Brain microvascular endothelial cell (primary cell): ENCODE measurements at regions not wholly inside any gene's neighbourhood (a gene's known extent, or its start where the extent isn't known, plus 50 kb on each side); places are given as distances from the start of the nearest gene placed in this dataset.
A peak's percentile ranks its signal among the peaks of the same experiment; 100 is the strongest.

Source experiments
- DNase-seq: peaks from one replicate; pipeline ENCODE4 v3.0.0-alpha.2; 2020
- H3K27ac ChIP-seq: fragments of 250-450 bp; sonication (Bioruptor Pico); 2 replicates; pipeline ENCODE4 v1.5.1; 2020; ENCODE audit warnings: mild to moderate bottlenecking, moderate library complexity
- H3K27me3 ChIP-seq: fragments of 250-450 bp; sonication (Bioruptor Pico); replicated peaks from 2 replicates; pipeline ENCODE4 v1.5.1; 2020; ENCODE audit warnings: mild to moderate bottlenecking
- H3K36me3 ChIP-seq: fragments of 250-450 bp; sonication (Bioruptor Pico); replicated peaks from 2 replicates; pipeline ENCODE4 v1.5.1; 2020; ENCODE audit warnings: mild to moderate bottlenecking
- H3K4me3 ChIP-seq: 2 replicates; pipeline ENCODE4 v1.5.1; 2011; ENCODE audit warnings: low read depth, mild to moderate bottlenecking, control low read depth, low read length, moderate library complexity
- in situ Hi-C: cut with HindIII; loops from 2 replicates; pipeline ENCODE4 v1.10.0; 2017; ENCODE audit warnings: low sequenced_read_pairs, low pct_ligation_motif_present
- TF ChIP-seq, protein P1 (sequence below): IDR thresholded peaks from 2 replicates; pipeline ENCODE4 v1.5.1; 2011; ENCODE audit warnings: low read depth, mild to moderate bottlenecking, moderate library complexity, low read length, control low read depth, inconsistent platforms; ENCODE audit errors: missing control alignments

DNA sequence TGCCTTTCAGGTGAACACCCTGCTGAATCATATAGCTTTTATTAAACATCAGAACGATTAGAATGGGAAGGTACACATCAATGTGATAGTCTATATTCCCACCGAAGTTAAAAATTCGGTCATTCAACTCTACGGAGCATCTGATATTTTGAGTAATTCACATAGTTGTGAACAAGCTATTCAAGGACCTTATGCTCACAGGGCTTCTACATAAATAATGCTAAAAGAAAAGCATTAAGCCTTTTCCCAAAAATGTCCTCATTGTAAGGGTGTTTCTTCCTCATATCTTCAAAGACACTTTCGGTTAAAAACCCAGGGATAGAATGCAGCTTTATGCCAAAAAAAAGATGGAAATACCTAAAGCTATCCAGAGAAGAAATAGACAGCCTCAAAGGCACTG, 79.7 kb upstream of the EDNRA start:
- Histone ChIP-seq H3K27me3 (no peaks in the 10 kb centered on the region), H3K27ac (no peak overlapping the region), H3K36me3 (no peaks in the 10 kb centered on the region), H3K4me3 (no peak overlapping the region)
- TF ChIP-seq, protein P1, sequence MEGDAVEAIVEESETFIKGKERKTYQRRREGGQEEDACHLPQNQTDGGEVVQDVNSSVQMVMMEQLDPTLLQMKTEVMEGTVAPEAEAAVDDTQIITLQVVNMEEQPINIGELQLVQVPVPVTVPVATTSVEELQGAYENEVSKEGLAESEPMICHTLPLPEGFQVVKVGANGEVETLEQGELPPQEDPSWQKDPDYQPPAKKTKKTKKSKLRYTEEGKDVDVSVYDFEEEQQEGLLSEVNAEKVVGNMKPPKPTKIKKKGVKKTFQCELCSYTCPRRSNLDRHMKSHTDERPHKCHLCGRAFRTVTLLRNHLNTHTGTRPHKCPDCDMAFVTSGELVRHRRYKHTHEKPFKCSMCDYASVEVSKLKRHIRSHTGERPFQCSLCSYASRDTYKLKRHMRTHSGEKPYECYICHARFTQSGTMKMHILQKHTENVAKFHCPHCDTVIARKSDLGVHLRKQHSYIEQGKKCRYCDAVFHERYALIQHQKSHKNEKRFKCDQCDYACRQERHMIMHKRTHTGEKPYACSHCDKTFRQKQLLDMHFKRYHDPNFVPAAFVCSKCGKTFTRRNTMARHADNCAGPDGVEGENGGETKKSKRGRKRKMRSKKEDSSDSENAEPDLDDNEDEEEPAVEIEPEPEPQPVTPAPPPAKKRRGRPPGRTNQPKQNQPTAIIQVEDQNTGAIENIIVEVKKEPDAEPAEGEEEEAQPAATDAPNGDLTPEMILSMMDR, result no peak
- in situ Hi-C loops, result no loop called here
- DNase-seq, result no peak

DNA sequence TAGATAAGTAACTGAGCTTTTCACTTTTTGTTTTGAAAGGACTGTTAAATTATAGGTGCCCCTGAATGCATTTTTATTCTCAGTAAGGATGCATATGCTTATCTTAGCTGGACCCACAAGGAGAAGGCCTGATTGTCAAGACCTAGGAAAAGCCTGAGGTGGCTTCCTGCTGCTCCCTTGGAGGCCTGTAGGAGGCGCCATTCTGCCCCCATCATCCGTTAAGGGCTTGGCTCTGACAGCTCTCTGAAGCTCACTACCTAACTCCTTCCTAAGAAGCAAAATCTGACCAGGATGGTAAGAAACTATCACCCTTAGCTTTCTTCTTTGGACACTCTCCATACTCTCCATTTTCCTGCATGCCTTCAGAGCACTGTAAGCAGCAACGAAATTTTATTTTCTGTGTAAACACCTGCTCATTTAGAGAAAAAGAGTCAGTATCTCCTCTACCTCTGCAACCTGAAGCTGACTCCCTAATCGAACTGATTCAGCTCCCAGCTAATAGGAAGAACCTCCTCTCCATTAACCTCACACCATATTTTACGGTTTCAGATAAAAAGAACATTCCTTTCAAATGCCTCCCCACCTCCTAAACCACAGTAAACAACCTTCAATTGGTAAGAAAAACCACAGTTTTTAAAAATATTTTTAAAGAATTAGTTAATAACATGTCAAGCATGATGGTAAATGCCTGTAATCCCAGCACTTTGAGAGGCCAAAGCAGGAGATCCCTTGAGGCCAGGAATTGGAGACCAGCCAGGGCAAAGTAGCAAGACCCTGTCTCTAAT, 73.4 kb upstream of the EDNRA start:
- H3K27me3 ChIP-seq, result no peaks in the 10 kb centered on the region
- in situ Hi-C loops, result no loop called here
- H3K4me3 ChIP-seq, result no peak overlapping the region
- no peak overlapping the region for H3K27ac ChIP-seq
- DNase-seq, result no peak
- H3K36me3 ChIP-seq, result no peaks in the 10 kb centered on the region
- TF ChIP-seq, protein P1, result peak; percentile 67

DNA sequence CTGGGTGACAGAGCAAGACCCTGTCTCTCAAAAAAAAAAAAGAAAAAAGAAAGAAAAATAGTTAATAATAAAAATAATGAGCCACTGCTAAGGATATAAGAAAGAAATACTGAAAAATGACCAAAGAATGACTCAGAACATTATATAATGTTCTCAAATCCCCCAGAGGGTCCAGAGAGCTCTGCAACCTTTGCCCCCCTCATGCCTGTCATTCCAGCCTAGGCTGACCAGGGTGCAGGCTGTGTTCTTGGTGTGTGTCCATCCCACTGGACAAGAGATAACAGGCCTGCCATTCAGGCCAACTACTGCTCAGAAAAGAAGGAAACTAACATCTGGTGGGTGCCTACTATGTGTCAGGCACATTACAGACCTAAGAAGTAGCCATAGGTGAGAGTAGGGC, 72.7 kb upstream of the EDNRA start:
- no peak overlapping the region for H3K27ac ChIP-seq
- TF ChIP-seq, protein P1, result no peak
- no peak for DNase-seq
- no peak overlapping the region for H3K4me3 ChIP-seq
- H3K27me3 ChIP-seq, result no peaks in the 10 kb centered on the region
- in situ Hi-C loops, result no loop called here
- H3K36me3 ChIP-seq, result no peaks in the 10 kb centered on the region

DNA sequence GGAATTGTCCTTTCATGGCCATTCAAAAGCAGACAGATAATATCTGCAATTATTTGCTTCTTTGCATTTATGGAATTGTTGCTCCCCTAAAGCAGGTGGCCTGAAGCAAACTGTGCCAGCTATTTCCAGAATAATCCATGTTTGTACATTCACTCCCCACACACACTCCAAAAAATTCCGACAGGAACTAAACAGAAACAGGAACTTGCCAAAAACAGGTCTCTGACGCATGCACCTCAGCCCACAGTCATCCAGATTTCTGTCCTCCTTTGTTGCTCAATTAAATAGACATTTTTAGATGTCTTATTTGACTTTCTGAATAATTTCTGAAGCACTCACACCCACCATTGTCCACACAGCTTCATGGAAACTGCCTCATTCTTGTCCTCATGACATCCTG, 71.5 kb upstream of the EDNRA start:
- H3K4me3 ChIP-seq, result no peak overlapping the region
- in situ Hi-C loops, result no loop called here
- TF ChIP-seq, protein P1, result no peak
- H3K27me3 ChIP-seq, result no peaks in the 10 kb centered on the region
- no peaks in the 10 kb centered on the region for H3K36me3 ChIP-seq
- no peak overlapping the region for H3K27ac ChIP-seq
- DNase-seq, result no peak

- TF ChIP-seq, protein P1, result no peak
- in situ Hi-C loops, result no loop called here
- no peak for DNase-seq
- Histone ChIP-seq H3K27me3 (no peaks in the 10 kb centered on the region), H3K36me3 (no peaks in the 10 kb centered on the region), H3K4me3 (no peak overlapping the region), H3K27ac (no peak overlapping the region)
These were observed 62.7 kb upstream of the EDNRA start for GRCh38 chr4:147418226-147418625.

DNA sequence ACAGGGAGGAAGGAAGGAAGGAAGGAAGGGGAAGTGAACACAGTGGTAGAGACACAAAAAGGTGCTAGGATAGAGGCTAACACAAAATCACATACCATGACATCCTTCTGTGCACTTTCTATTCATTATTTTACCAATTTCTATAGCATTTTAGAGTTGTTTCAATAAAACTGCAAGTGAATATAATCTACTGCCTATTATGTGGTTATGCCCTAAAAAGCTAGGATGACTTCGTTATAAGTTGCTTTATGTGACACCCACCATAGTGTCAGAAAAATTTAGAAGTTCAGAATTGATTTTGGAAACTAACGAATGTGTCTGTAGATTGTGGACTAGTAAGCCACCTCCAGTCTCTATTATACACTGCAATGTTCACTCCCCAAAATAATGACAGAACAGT, 59.4 kb upstream of the EDNRA start:
- in situ Hi-C loops, result no loop called here
- Histone ChIP-seq H3K27me3 (no peaks in the 10 kb centered on the region), H3K4me3 (no peak overlapping the region)

More for the DNA sequence above, 59.4 kb upstream of the EDNRA start:
- TF ChIP-seq, protein P1, result no peak
- Histone ChIP-seq H3K27ac (no peak overlapping the region), H3K36me3 (no peaks in the 10 kb centered on the region)
- DNase-seq, result no peak
